B cell (primary cell): ENCODE measurements at regions not wholly inside any gene's neighbourhood (a gene's known extent, or its start where the extent isn't known, plus 50 kb on each side); places are given as distances from the start of the nearest gene placed in this dataset.

Source experiments
- ATAC-seq: fragments of 200-7000 bp; cut with Tn5 transposase; one replicate; pipeline ENCODE4 v1.10.0; 2021; ENCODE audit warnings: low read depth, mild to moderate bottlenecking, moderate number of reproducible peaks, moderate library complexity
- CTCF ChIA-PET: fragments of 350-600 bp; sonication (Branson Sonifier 250); formaldehyde crosslinking; loops from one replicate; lab custom pipeline; 2021; ENCODE audit warnings: antibody characterized with exemption, inconsistent platforms; lab: Charles Lee
- POLR2A ChIA-PET: fragments of 350-600 bp; sonication (Branson Sonifier 250); formaldehyde crosslinking; loops from one replicate; lab custom pipeline; 2021; ENCODE audit warnings: antibody characterized with exemption; lab: Charles Lee
- DNase-seq: peaks from one replicate; pipeline ENCODE4 v3.0.0; 2013
- H2AFZ ChIP-seq: 2 replicates; pipeline ENCODE4 v1.6.1; 2012; ENCODE audit warnings: mild to moderate bottlenecking, low read depth, low read length; ENCODE audit not compliant: insufficient read depth, poor library complexity, severe bottlenecking
- H3K27ac ChIP-seq, 2 donors: 1 replicate in 1 of 2; 2 replicates in 1 of 2; pipeline ENCODE4 v1.5.1; 2012 to 2013; ENCODE audit warnings: low read length in 2 of 2, mild to moderate bottlenecking in 2 of 2, moderate library complexity in 1 of 2
- H3K27me3 ChIP-seq, 4 experiments: fragments of 200-600 bp in 1 of 4; sonication (generic) in 1 of 4; replicated peaks in 1 of 4; 1 replicate in 2 of 4; 2 replicates in 2 of 4; pipeline versions ENCODE4 v1.6.1 to v1.7.0; 2013 to 2016; ENCODE audit warnings: low read length in 3 of 4, mild to moderate bottlenecking in 2 of 4, mixed read lengths in 1 of 4, moderate library complexity in 1 of 4; ENCODE audit not compliant: insufficient read depth in 4 of 4, control insufficient read depth in 3 of 4; ENCODE audit errors: control extremely low read depth in 1 of 4
- H3K36me3 ChIP-seq, 2 experiments: replicated peaks in 1 of 2; 1 replicate in 1 of 2; 2 replicates in 1 of 2; pipeline versions ENCODE4 v1.6.1 to v1.7.1; 2013; ENCODE audit warnings: low read length in 1 of 2; ENCODE audit not compliant: insufficient read depth in 2 of 2, control insufficient read depth in 1 of 2; ENCODE audit errors: control extremely low read depth in 1 of 2, extremely low read depth in 1 of 2
- H3K4me1 ChIP-seq, 2 donors: fragments of 200-600 bp in 1 of 2; sonication (generic) in 1 of 2; 1 replicate in 1 of 2; 2 replicates in 1 of 2; pipeline versions ENCODE4 v1.5.1 to v1.6.1; 2013 to 2017; ENCODE audit warnings: low read length in 2 of 2; ENCODE audit not compliant: control insufficient read depth in 2 of 2, insufficient read depth in 2 of 2
- H3K4me2 ChIP-seq: replicated peaks from 2 replicates; pipeline ENCODE3; 2012; ENCODE audit warnings: mild to moderate bottlenecking, low read depth, low read length; ENCODE audit not compliant: poor library complexity, severe bottlenecking
- H3K4me3 ChIP-seq, 5 experiments: fragments of 200-600 bp in 1 of 5; sonication (generic) in 1 of 5; 1 replicate in 3 of 5; 2 replicates in 2 of 5; pipeline versions ENCODE4 v1.5.1 to v1.7.0; 2011 to 2016; ENCODE audit warnings: low read length in 4 of 5, mild to moderate bottlenecking in 4 of 5, low read depth in 2 of 5, control low read depth in 1 of 5, moderate library complexity in 1 of 5; ENCODE audit not compliant: insufficient read depth in 1 of 5; ENCODE audit errors: control extremely low read depth in 1 of 5, extremely low read depth in 1 of 5
- H3K79me2 ChIP-seq: fragments of 200-600 bp; sonication (generic); one replicate; pipeline ENCODE4 v1.6.0; 2016; ENCODE audit warnings: low read length; ENCODE audit not compliant: control insufficient read depth, insufficient read depth
- H3K9ac ChIP-seq: fragments of 200-600 bp; sonication (generic); 2 replicates; pipeline ENCODE4 v1.6.1; 2017; ENCODE audit warnings: mild to moderate bottlenecking, low read length, moderate library complexity
- H3K9me3 ChIP-seq, 3 donors: one replicate each; pipeline versions ENCODE4 v1.6.1 to v1.7.1; 2013; ENCODE audit warnings: low read length in 2 of 3; ENCODE audit not compliant: control insufficient read depth in 2 of 3, insufficient read depth in 1 of 3; ENCODE audit errors: control extremely low read depth in 1 of 3
- H4K20me1 ChIP-seq: 2 replicates; pipeline ENCODE4 v1.6.0; 2012; ENCODE audit warnings: mild to moderate bottlenecking, low read length; ENCODE audit not compliant: insufficient read depth, control insufficient read depth, poor library complexity, severe bottlenecking
- H3K27ac Mint-ChIP-seq: one replicate; pipeline ENCODE4 v1.8.0; 2021; ENCODE audit warnings: mixed read lengths
- H3K27me3 Mint-ChIP-seq: one replicate; pipeline ENCODE4 v1.8.0; 2021; ENCODE audit warnings: mixed read lengths
- H3K4me1 Mint-ChIP-seq: one replicate; pipeline ENCODE4 v1.8.0; 2021; ENCODE audit warnings: mixed read lengths
- H3K4me3 Mint-ChIP-seq: one replicate; pipeline ENCODE4 v1.8.0; 2021; ENCODE audit warnings: mixed read lengths
- H3K9me3 Mint-ChIP-seq: one replicate; pipeline ENCODE4 v1.8.0; 2022; ENCODE audit warnings: mixed read lengths; ENCODE audit not compliant: insufficient read depth
- CTCF ChIP-seq: fragments of 200-600 bp; IDR thresholded peaks from one replicate; pipeline ENCODE4 v1.8.0; 2022; ENCODE audit warnings: antibody characterized with exemption, mild to moderate bottlenecking
- EZH2 ChIP-seq: IDR thresholded peaks from 2 replicates; pipeline ENCODE4 v1.6.1; 2012; ENCODE audit warnings: borderline replicate concordance, low read depth, mild to moderate bottlenecking, moderate library complexity, low read length; ENCODE audit not compliant: insufficient read depth, poor library complexity, severe bottlenecking
- WGBS: methylation state at CpG from one replicate; pipeline ENCODE4 v1.1.5; 2013; ENCODE audit warnings: missing lambda C conversion rate; ENCODE audit not compliant: insufficient coverage; 5-methylcytosine and 5-hydroxymethylcytosine counted together
- intact Hi-C: fragments of 100-400 bp; cut with micrococcal nuclease; formaldehyde crosslinking; loops from one replicate; pipeline ENCODE4 v1.10.0; 2022

- H3K4me1 Mint-ChIP-seq: no peaks in the 10 kb centered on the region
- DNase-seq (no peak), ATAC-seq (no peak)
- H3K27me3 ChIP-seq: no peaks in the 10 kb centered on the region
- no CpG with 5 or more reads among the region's 2 CpGs for WGBS
- intact Hi-C loops: no loop called here
- no peaks in the 10 kb centered on the region for H3K36me3 ChIP-seq
- H4K20me1 ChIP-seq: no peaks in the 10 kb centered on the region
- ChIA-PET CTCF (no interaction called here), POLR2A (no interaction called here)
- H3K4me3 Mint-ChIP-seq: no peak overlapping the region
- H3K27me3 Mint-ChIP-seq: no peaks in the 10 kb centered on the region
- no peak overlapping the region for H3K4me2 ChIP-seq
- no peaks in the 10 kb centered on the region for H3K4me1 ChIP-seq
- no peaks in the 10 kb centered on the region for H3K79me2 ChIP-seq
- no peak overlapping the region for H2AFZ ChIP-seq
- H3K4me3 ChIP-seq: no peak overlapping the region
- H3K9ac ChIP-seq: no peak overlapping the region
- no peak overlapping the region for H3K27ac ChIP-seq
- no peaks in the 10 kb centered on the region for H3K9me3 ChIP-seq
- no peak overlapping the region for H3K27ac Mint-ChIP-seq
- TF ChIP-seq CTCF (no peak), EZH2 (no peak)
- no peaks in the 10 kb centered on the region for H3K9me3 Mint-ChIP-seq
These were observed 465.8 kb upstream of the SYT1 start for GRCh38 chr12:78398750-78399149.

GRCh38 chr12:78402366-78403134 is 462.0 kb upstream of the SYT1 start:
- H3K4me3 ChIP-seq: no peak overlapping the region
- DNase-seq (no peak), ATAC-seq (no peak)
- TF ChIP-seq EZH2 (no peak), CTCF (no peak)
- WGBS: no CpG with 5 or more reads among the region's 5 CpGs
- Mint-ChIP-seq H3K27me3 (no peaks in the 10 kb centered on the region), H3K4me1 (no peaks in the 10 kb centered on the region), H3K27ac (no peak overlapping the region), H3K4me3 (no peak overlapping the region), H3K9me3 (no peaks in the 10 kb centered on the region)
- H3K4me2 ChIP-seq: no peak overlapping the region
- H2AFZ ChIP-seq: no peak overlapping the region
- ChIA-PET CTCF (no interaction called here), POLR2A (no interaction called here)
- H3K27me3 ChIP-seq: no peaks in the 10 kb centered on the region
- H3K36me3 ChIP-seq: no peaks in the 10 kb centered on the region
- H3K79me2 ChIP-seq: no peaks in the 10 kb centered on the region
- H3K9me3 ChIP-seq: no peaks in the 10 kb centered on the region
- no peak overlapping the region for H3K9ac ChIP-seq
- H3K27ac ChIP-seq: no peak overlapping the region
- intact Hi-C loops: no loop called here
- H3K4me1 ChIP-seq: no peaks in the 10 kb centered on the region
- no peaks in the 10 kb centered on the region for H4K20me1 ChIP-seq
